PC-9 (cell line): ENCODE measurements at regions not wholly inside any gene's neighbourhood (a gene's known extent, or its start where the extent isn't known, plus 50 kb on each side); places are given as distances from the start of the nearest gene placed in this dataset.

Experiments used
- BruUV-seq: library from RNA; stranded (reverse); fragments of 400-500 nt; replicated peaks from 2 replicates; lab custom pipeline; 2021; lab: Mats Ljungman, UMichigan
- CTCF ChIA-PET: fragments of 300-600 bp; sonication (Branson Sonifier 250); formaldehyde crosslinking; loops from one replicate; lab custom pipeline; 2022; ENCODE audit warnings: antibody characterized with exemption; lab: Charles Lee
- POLR2A ChIA-PET: fragments of 300-600 bp; sonication (Branson Sonifier 250); formaldehyde crosslinking; loops from one replicate; lab custom pipeline; 2022; ENCODE audit warnings: antibody characterized with exemption; ENCODE audit not compliant: unreplicated experiment; lab: Charles Lee
- DNase-seq, 2 experiments: peaks; one replicate each; pipeline versions ENCODE4 v3.0.0 to v3.0.0-alpha.2; 2015 to 2022; ENCODE audit warnings: mixed read lengths in 1 of 2
- H2AFZ ChIP-seq: fragments of 200-600 bp; sonication (generic); 2 replicates; pipeline ENCODE4 v1.8.1; 2017; ENCODE audit warnings: antibody characterized with exemption
- H3F3A ChIP-seq: fragments of 200-600 bp; sonication (generic); 2 replicates; pipeline ENCODE4 v1.8.1; 2017; ENCODE audit warnings: antibody characterized with exemption, mild to moderate bottlenecking, low read depth; ENCODE audit not compliant: insufficient read depth
- H3K27ac ChIP-seq: fragments of 200-600 bp; sonication (generic); 2 replicates; pipeline ENCODE4 v1.6.1; 2016; ENCODE audit warnings: mixed run types
- H3K27me3 ChIP-seq: fragments of 200-600 bp; sonication (generic); 2 replicates; pipeline ENCODE4 v1.6.1; 2016; ENCODE audit warnings: low read depth, mixed run types; ENCODE audit not compliant: insufficient read depth
- H3K36me3 ChIP-seq: fragments of 200-600 bp; sonication (generic); 2 replicates; pipeline ENCODE4 v1.6.1; 2016; ENCODE audit warnings: low read depth, mixed run types
- H3K4me1 ChIP-seq: fragments of 200-600 bp; sonication (generic); replicated peaks from 2 replicates; pipeline ENCODE4 v1.6.1; 2016; ENCODE audit warnings: mixed run types; ENCODE audit not compliant: insufficient read depth
- H3K4me2 ChIP-seq: fragments of 200-600 bp; sonication (generic); 2 replicates; pipeline ENCODE4 v1.6.1; 2017; ENCODE audit warnings: mixed run types
- H3K4me3 ChIP-seq: fragments of 200-600 bp; sonication (generic); 2 replicates; pipeline ENCODE4 v1.6.1; 2016; ENCODE audit warnings: mixed run types
- H3K79me2 ChIP-seq: fragments of 200-600 bp; sonication (generic); 2 replicates; pipeline ENCODE4 v1.6.1; 2017; ENCODE audit warnings: low read depth, mixed run types
- H3K9me2 ChIP-seq: fragments of 200-600 bp; sonication (generic); 2 replicates; pipeline ENCODE4 v1.8.1; 2017; ENCODE audit warnings: mild to moderate bottlenecking; ENCODE audit not compliant: insufficient read depth
- H3K9me3 ChIP-seq: fragments of 200-600 bp; sonication (generic); 2 replicates; pipeline ENCODE4 v1.8.1; 2016; ENCODE audit warnings: low read depth; ENCODE audit not compliant: insufficient read depth
- H4K20me1 ChIP-seq: fragments of 200-600 bp; sonication (generic); 2 replicates; pipeline ENCODE4 v1.8.1; 2017; ENCODE audit not compliant: insufficient read depth
- CTCF ChIP-seq: fragments of 200-600 bp; sonication (generic); conservative IDR thresholded peaks from 2 replicates; pipeline ENCODE4 v1.6.1; 2017; ENCODE audit warnings: mixed run types, antibody characterized with exemption, mild to moderate bottlenecking, moderate library complexity
- EZH2 ChIP-seq: fragments of 200-600 bp; sonication (generic); IDR thresholded peaks from 2 replicates; pipeline ENCODE4 v1.8.0; 2017; ENCODE audit warnings: antibody characterized with exemption, low read depth
- intact Hi-C: fragments of 100-400 bp; cut with micrococcal nuclease; formaldehyde crosslinking; loops from one replicate; pipeline ENCODE4 v1.10.0; 2022; ENCODE audit not compliant: unreplicated experiment

- peaks cover 49% of the 10 kb centered on the region for H3K4me1 ChIP-seq
- ChIA-PET POLR2A (no interaction called here), CTCF (no interaction called here)
- no peaks in the 10 kb centered on the region for H4K20me1 ChIP-seq
- H3K4me2 ChIP-seq: no peak overlapping the region
- TF ChIP-seq CTCF (no peak), EZH2 (no peak)
- BruUV-seq: no TSS peak
- no peak overlapping the region for H2AFZ ChIP-seq
- peak in 1 of 2 experiments; percentile 77 for DNase-seq
- no peaks in the 10 kb centered on the region for H3K9me3 ChIP-seq
- no peak overlapping the region for H3K4me3 ChIP-seq
- no peaks in the 10 kb centered on the region for H3K36me3 ChIP-seq
- H3K79me2 ChIP-seq: no peaks in the 10 kb centered on the region
- peak overlapping the region; percentile 43 for H3K27ac ChIP-seq
- intact Hi-C loops: loop anchor here (2.0 to 10.0 kb wide), 3 partner anchors 187 to 995 kb away; partner anchors contain the start of gene ATP2B1
- no peaks in the 10 kb centered on the region for H3K9me2 ChIP-seq
- H3F3A ChIP-seq: peaks cover 33% of the 10 kb centered on the region
- no peaks in the 10 kb centered on the region for H3K27me3 ChIP-seq
Measured at GRCh38 chr12:89949457-89950195, 241.0 kb upstream of the ATP2B1 start.

GRCh38 chr12:89948271-89949175, 239.9 kb upstream of the ATP2B1 start:
- Histone ChIP-seq H3K4me1 (peaks cover 49% of the 10 kb centered on the region), H2AFZ (no peak overlapping the region), H4K20me1 (no peaks in the 10 kb centered on the region), H3K27me3 (no peaks in the 10 kb centered on the region), H3K36me3 (no peaks in the 10 kb centered on the region), H3K4me2 (peak overlapping the region; percentile 54; the same call in 1 of the 2 replicates), H3F3A (peaks cover 33% of the 10 kb centered on the region), H3K79me2 (no peaks in the 10 kb centered on the region), H3K27ac (peak overlapping the region; percentile 76), H3K9me2 (no peaks in the 10 kb centered on the region), H3K9me3 (no peaks in the 10 kb centered on the region), H3K4me3 (no peak overlapping the region)
- ChIA-PET POLR2A (interaction anchor here (0.6 to 0.7 kb wide), 3 partner anchors 12 to 443 kb away, joined by 3 to 9 read pairs (median 4); no protein-coding TSS in a partner anchor), CTCF (interaction anchor here (0.6 kb wide), 1 partner anchor 307 kb away, joined by 4 read pairs; no protein-coding TSS in a partner anchor)
- intact Hi-C loops: loop anchor here (5.0 to 10.0 kb wide), 2 partner anchors 241 to 996 kb away; partner anchors contain the start of gene ATP2B1
- no TSS peak for BruUV-seq
- no peak for DNase-seq
- no peak for TF ChIP-seq CTCF
- no peak for TF ChIP-seq EZH2
